ENCODE measurements at regions not wholly inside any gene's neighbourhood (a gene's known extent, or its start where the extent isn't known, plus 50 kb on each side); places are given as distances from the start of the nearest gene placed in this dataset.

GRCh38 chr18:76546088-76546435, 51.0 kb upstream of the ZNF516 start:
- peak in 1 of 3 donors; percentile 61 for DNase-seq

- DNase-seq = no peak
These were observed 50.5 kb upstream of the ZNF516 start for GRCh38 chr18:76545433-76546087.

DNA sequence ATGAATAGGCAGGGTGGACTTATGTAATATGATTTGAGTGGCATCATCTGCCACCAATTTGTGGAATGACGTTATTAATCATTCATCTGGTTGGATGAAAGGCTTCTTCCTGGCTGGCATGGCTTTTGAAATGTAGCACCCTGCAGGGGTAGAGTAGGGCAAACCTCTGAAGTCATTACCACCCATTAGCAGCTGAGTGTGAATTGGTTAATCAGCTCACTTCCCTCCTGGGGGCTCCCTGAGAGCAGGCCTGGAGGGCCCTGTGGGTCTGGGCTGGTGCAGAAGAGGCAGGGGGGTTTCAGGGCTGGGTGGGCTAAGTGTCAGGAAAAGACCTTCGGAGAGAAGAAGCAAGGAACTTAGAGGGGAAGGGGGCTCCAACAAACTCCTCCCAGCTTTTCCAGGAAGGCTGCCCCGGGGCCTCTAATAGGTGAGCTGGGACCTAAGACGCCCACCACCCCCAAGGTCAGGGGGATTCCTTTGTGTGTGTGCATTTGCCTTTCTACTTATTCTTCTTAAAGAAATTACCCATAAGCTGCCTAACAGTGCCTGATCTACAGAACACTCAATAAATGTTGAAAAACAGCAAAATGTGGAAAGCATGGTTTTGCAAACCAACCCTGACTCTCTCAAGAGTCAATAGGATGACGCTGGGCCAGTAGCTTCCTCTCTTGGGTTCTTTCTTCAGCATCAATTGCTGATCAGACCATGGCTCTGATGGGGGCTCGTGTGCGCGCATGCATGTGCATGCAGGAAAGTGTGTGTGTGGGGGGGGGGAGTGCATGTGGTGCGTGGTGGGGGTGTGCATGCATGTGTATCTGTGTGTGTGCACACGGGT, 49.7 kb upstream of the ZNF516 start:
- no peak for DNase-seq
